NB4 (cell line): ENCODE measurements at regions not wholly inside any gene's neighbourhood (a gene's known extent, or its start where the extent isn't known, plus 50 kb on each side); places are given as distances from the start of the nearest gene placed in this dataset.

ENCODE experiments used
- POLR2A ChIP-seq: IDR thresholded peaks from 2 replicates; pipeline ENCODE4 v1.6.1; 2011; ENCODE audit warnings: mild to moderate bottlenecking; ENCODE audit not compliant: insufficient read length; ENCODE audit errors: extremely low read depth
- TF ChIP-seq, protein P1 (sequence below): IDR thresholded peaks from one replicate; pipeline ENCODE4 v1.5.1; 2012; ENCODE audit warnings: low read depth, low read length

DNA sequence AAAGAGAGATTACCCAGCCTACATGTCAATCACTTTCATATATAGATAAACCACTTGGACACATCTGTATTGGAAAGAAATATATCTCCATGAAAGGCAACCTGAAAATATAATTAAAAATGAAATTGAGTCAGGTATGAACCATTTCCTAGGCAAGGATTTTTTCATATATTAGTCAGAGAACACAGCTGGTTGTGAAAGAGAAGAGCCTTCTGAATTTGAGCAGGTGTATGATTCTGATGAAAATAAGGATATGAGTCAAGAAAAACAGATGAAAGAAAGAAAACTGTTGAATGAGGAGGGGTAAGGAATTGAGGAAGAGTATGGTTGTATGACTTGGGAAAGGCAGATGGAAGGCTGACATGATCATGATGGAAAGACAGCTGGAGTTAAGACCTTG, 441.1 kb downstream of the HAO1 start:
- TF ChIP-seq POLR2A: no peak
- TF ChIP-seq, protein P1, sequence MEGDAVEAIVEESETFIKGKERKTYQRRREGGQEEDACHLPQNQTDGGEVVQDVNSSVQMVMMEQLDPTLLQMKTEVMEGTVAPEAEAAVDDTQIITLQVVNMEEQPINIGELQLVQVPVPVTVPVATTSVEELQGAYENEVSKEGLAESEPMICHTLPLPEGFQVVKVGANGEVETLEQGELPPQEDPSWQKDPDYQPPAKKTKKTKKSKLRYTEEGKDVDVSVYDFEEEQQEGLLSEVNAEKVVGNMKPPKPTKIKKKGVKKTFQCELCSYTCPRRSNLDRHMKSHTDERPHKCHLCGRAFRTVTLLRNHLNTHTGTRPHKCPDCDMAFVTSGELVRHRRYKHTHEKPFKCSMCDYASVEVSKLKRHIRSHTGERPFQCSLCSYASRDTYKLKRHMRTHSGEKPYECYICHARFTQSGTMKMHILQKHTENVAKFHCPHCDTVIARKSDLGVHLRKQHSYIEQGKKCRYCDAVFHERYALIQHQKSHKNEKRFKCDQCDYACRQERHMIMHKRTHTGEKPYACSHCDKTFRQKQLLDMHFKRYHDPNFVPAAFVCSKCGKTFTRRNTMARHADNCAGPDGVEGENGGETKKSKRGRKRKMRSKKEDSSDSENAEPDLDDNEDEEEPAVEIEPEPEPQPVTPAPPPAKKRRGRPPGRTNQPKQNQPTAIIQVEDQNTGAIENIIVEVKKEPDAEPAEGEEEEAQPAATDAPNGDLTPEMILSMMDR: no peak
